ENCODE measurements at regions not wholly inside any gene's neighbourhood (a gene's known extent, or its start where the extent isn't known, plus 50 kb on each side); places are given as distances from the start of the nearest gene placed in this dataset.

GRCh38 chr6:15881150-15881549 is 218.3 kb upstream of the DTNBP1 start:
- TF ChIP-seq CTCF (IDR thresholded peaks at IDR 0.05) (no peak), POLR2A (IDR thresholded peaks at IDR 0.05) (no peak)

Measured in right lobe of liver (tissue), 4 donors.